HG03520 (cell line): ENCODE measurements at regions not wholly inside any gene's neighbourhood (a gene's known extent, or its start where the extent isn't known, plus 50 kb on each side); places are given as distances from the start of the nearest gene placed in this dataset.

Experiments used
- ATAC-seq: cut with Tn5 transposase; IDR thresholded peaks from one replicate; pipeline ENCODE4 v1.9.1; 2021; ENCODE audit warnings: mild to moderate bottlenecking, moderate library complexity; ENCODE audit not compliant: unreplicated experiment

DNA sequence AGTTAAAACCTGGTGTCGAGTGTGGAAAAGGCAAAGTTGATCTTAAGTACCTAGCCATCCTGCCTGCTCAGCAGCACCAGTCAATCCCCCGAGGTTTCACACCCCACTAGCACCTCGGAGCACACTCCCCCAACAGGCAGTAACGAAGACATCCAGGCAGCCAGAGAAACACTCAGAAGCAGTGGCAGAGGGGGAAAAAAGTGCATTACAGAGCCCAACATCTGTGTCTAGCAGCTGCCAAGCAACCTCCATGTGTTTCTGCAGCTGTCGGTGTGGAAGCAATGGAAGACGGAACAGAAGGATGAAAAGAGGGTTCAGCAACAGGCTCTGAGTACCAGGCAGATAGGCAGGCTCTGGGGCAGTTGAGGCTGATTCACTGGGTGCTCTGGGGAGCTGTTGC lies 73.4 kb upstream of the PROX1 start:
- no peak for ATAC-seq

DNA sequence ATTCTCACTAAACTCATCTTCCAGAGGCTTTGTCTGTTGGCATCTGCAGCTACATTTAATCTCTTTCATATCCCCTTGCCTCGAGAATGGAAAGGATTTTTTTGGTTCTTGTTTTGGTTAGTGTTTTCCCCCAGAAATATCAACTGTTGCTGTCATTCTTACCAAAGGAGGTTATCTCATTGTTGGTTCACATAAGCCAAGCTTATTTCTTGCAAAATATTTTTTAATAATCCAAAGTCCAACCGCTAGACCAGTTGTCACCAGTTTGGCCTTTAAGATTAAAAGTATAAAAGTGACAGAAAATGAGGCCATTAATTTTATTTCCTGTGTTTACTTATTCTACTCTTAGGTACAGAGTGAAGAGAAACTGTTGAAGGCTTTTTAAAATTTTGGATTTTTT lies 66.5 kb upstream of the PROX1 start:
- no peak for ATAC-seq

DNA sequence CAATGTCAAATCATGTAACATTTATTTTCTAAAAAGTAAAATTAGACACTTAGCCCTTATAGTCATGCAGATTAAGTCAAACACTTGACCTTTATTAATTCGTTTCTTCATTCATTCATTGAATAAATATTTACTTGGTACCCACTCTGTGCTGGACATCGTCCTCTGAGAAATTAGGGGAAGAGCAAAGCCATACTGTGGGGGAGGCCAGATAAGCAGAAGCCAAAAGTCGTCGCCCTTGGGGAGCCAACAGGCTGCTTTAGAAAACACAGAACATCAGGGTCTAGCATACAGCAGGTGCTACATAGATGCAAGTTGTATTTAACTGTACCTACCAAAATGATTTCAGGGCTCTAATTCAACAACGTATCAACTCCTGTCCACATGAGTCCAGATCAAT lies 66.1 kb upstream of the PROX1 start:
- no peak for ATAC-seq

DNA sequence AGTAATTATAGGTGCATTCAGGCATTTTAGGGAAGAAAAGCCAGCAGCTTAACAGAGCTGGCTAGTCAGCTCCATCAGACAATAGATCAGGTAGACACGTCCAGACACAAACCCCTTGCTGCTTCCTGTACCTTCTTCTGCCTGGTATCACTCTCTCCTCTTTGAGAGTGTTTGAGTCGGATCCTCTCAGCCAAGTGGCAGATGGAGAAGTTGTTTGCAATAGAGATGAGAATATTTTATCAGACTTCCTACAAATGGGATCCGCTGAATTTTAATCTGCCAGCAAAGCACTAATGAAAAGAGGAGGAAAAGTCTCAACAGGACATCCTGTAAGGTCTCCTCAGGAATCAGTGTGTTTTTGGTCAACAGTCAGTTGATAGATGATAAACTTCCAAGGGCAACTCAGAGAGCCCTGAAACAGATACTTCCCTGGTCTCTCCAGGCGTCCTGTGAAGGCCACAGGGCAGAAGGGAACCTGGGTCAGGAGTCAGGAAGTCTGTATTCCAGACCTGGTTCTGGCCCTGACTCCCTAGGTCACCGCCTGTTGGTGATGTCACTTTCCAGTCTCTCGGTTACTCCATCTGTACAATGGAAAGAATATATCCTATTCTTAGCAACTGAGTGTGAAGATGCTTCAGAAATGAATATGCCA lies 62.1 kb upstream of the PROX1 start:
- no peak for ATAC-seq

DNA sequence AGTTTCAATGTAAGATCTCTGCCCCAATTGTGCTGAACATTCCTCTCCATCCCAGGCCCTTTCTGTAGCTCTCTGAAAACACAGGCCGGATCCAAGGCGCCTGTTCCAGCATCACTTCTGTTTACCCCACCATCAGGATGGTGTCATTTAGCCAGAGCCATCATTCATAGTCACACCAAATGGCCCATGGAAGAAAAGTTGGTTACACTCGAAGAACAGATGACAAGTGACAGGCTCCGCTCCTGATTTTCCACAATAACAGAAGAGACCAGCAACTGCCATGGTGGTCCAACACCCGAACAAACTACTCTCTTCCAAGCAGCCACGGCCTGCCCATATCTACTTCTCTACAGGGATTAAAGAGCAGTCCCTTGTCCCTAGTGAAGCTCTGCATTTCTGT lies 59.9 kb upstream of the PROX1 start:
- no peak for ATAC-seq

DNA sequence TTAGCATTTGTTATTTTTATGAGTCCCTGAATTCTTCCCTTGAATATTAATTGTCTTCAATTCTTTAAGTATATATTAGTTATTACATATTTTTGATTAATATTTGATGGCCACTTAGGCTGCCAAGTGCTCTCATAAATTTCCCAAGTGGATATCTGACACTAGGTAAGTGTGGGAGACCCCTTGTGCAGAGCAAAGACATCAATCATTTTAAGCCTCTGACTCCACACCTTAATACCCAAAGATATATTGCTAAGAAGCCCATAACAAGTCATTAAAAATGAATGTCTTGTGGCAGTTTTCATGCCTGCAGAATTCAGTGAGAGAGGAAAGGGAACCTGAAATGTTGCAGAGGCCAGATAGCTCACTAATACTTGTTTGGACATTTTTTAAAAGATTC lies 58.4 kb upstream of the PROX1 start:
- ATAC-seq = no peak

DNA sequence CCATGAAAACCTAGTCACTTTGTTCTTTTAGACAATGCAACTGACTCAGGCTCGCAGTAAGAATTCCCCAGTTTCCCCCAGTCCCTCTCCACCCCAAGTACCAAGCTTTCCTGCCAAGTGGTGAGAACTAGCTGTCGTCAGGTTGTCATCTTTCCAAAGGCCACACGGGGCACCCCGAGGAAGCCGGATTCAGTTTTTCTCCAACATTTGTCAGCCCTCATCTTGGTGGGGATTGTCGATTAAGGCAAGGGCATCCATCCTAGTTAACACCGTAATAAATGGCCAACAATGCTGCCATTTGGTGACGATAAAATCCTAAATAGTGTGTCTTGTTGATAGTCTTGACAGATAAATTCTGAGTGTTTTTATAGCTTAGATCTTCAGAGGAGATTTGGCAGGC lies 55.9 kb upstream of the PROX1 start:
- no peak for ATAC-seq

DNA sequence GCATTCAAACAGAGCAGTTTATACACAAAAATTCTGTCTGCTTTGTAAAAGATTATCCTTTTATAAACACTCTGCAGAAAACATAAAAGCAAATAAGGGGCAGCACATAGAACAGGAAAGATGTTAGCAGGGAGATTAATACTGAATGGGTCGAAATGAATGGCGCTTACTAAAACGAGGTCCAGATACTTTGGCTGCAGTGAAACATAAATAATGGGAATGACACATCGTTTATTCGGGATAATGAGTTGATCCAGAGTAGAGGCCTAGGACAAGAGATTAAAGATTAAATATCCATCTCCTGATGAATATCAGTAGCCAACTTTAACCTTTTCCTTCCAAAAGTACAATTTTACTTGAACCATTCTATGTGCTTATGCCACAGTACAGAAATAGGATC lies 54.4 kb upstream of the PROX1 start:
- ATAC-seq = no peak

DNA sequence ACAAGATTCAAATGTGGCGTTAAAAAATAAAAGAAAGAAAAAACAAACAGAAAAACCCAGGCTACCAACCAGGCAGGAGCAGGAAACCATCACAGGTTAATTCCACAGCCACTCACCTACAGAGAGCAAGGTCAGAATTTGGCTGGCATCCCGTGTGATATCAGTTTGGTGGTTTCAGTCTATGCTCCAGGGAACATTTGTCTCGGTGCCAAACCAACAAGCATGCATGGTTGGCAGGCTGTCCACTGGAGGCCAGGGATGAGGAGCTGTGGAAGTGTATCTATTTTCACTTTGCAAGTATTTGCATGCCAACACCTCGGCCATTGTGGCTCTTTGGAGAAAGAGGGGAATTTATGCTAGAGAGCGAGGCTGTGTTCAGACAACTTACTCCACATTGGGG lies 53.1 kb upstream of the PROX1 start:
- no peak for ATAC-seq

DNA sequence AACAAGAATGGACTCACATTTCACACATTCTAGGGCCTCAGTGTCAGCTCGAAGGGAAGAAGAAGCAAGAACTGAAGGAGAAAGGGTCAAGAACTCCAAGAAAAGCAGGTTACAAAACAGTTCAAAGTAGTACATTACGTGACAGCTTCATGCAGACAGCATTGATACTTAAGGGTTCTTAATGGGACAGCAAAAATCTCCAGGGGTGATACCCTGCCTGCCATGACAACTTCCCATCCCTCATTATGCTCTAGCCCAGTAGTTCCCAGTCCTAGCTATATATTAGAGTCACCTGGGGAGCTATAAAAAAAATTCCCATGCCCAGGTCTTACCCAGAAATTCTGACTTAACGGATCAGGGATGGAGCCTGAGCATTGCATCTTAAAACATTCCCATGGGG lies 51.2 kb upstream of the PROX1 start:
- ATAC-seq = no peak
